GM21786 (cell line): ENCODE measurements at regions not wholly inside any gene's neighbourhood (a gene's known extent, or its start where the extent isn't known, plus 50 kb on each side); places are given as distances from the start of the nearest gene placed in this dataset.

ENCODE experiments used
- ATAC-seq: cut with Tn5 transposase; IDR thresholded peaks from one replicate; pipeline ENCODE4 v1.9.1; 2021; ENCODE audit not compliant: unreplicated experiment

- no peak for ATAC-seq
These were observed 235.5 kb upstream of the IGF1R start for GRCh38 chr15:98412852-98413251.

- no peak for ATAC-seq
These were observed 234.3 kb upstream of the IGF1R start for GRCh38 chr15:98413933-98414546.

- ATAC-seq, result no peak
These were observed 232.0 kb upstream of the IGF1R start for GRCh38 chr15:98416222-98416855.

GRCh38 chr15:98417346-98417745, 231.0 kb upstream of the IGF1R start:
- ATAC-seq, result no peak

- no peak for ATAC-seq
These were observed 230.2 kb upstream of the IGF1R start for GRCh38 chr15:98418122-98418521.

GRCh38 chr15:98419173-98419780, 229.1 kb upstream of the IGF1R start:
- ATAC-seq, result no peak

- ATAC-seq, result no peak
These were observed 227.5 kb upstream of the IGF1R start for GRCh38 chr15:98420837-98421236.

GRCh38 chr15:98421419-98422129, 226.8 kb upstream of the IGF1R start:
- ATAC-seq, result peak; percentile 77

GRCh38 chr15:98422130-98422478, 226.2 kb upstream of the IGF1R start:
- no peak for ATAC-seq

GRCh38 chr15:98425173-98425572, 223.2 kb upstream of the IGF1R start:
- ATAC-seq, result no peak

GRCh38 chr15:98427321-98427720, 221.0 kb upstream of the IGF1R start:
- ATAC-seq, result no peak

GRCh38 chr15:98428253-98428989, 219.9 kb upstream of the IGF1R start:
- ATAC-seq, result peak; percentile 80

GRCh38 chr15:98431171-98431570, 217.2 kb upstream of the IGF1R start:
- no peak for ATAC-seq

- no peak for ATAC-seq
These were observed 215.0 kb upstream of the IGF1R start for GRCh38 chr15:98433346-98433745.

- ATAC-seq, result no peak
These were observed 214.5 kb upstream of the IGF1R start for GRCh38 chr15:98433856-98434255.

GRCh38 chr15:98437752-98438151, 210.6 kb upstream of the IGF1R start:
- ATAC-seq, result no peak

- ATAC-seq, result no peak
These were observed 210.0 kb upstream of the IGF1R start for GRCh38 chr15:98438326-98438725.

- no peak for ATAC-seq
These were observed 209.4 kb upstream of the IGF1R start for GRCh38 chr15:98438907-98439306.

- no peak for ATAC-seq
These were observed 208.8 kb upstream of the IGF1R start for GRCh38 chr15:98439523-98439942.

GRCh38 chr15:98440917-98441316, 207.4 kb upstream of the IGF1R start:
- ATAC-seq, result no peak

- ATAC-seq, result no peak
These were observed 206.7 kb upstream of the IGF1R start for GRCh38 chr15:98441599-98441998.
